DND-41 (cell line): ENCODE measurements at regions not wholly inside any gene's neighbourhood (a gene's known extent, or its start where the extent isn't known, plus 50 kb on each side); places are given as distances from the start of the nearest gene placed in this dataset.

Experiments
- CTCF ChIP-seq: IDR thresholded peaks from 2 replicates; pipeline ENCODE4 v1.5.1; 2012; ENCODE audit warnings: borderline replicate concordance, low read length, moderate library complexity, mild to moderate bottlenecking; ENCODE audit not compliant: poor library complexity, severe bottlenecking; ENCODE audit errors: extremely low read depth
- EZH2 ChIP-seq: IDR thresholded peaks from 3 replicates; pipeline ENCODE4 v1.6.1; 2012; ENCODE audit warnings: borderline replicate concordance, low read depth, mild to moderate bottlenecking, moderate library complexity, low read length, inconsistent platforms; ENCODE audit not compliant: severe bottlenecking

DNA sequence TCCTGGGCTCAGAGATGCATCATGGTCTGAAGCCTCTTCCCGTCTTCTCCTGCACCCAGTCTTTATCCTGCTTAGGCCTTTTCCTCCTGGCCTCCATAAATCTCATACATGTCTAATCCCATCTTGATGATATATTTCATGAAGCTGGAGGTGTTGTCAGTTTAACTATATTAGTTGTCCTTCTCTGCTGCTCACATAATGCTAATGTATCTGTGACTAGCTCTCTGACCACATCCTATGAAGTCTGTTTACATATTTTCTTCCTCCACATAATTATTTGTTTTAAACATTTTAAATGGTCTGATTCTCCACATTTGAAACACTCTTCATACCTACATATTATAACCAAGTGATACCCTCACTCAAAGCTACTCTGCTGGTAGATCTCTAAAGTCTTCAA, 315.2 kb upstream of the RND3 start:
- no peak for TF ChIP-seq CTCF
- no peak for TF ChIP-seq EZH2
